OCI-LY1 (cell line): ENCODE measurements at regions not wholly inside any gene's neighbourhood (a gene's known extent, or its start where the extent isn't known, plus 50 kb on each side); places are given as distances from the start of the nearest gene placed in this dataset.

Experiments used
- CTCF ChIP-seq: fragments of 200-600 bp; sonication (generic), shearing (Covaris generic); IDR thresholded peaks from 2 replicates; pipeline ENCODE4 v1.5.1; 2017; ENCODE audit warnings: mild to moderate bottlenecking, antibody characterized with exemption, low read length, moderate library complexity, mixed read lengths
- EZH2 ChIP-seq: fragments of 200-600 bp; sonication (generic), shearing (Covaris generic); IDR thresholded peaks from 2 replicates; pipeline ENCODE4 v1.8.0; 2017; ENCODE audit warnings: borderline replicate concordance, mixed run types, mild to moderate bottlenecking, antibody characterized with exemption, low read length, moderate library complexity, mixed read lengths

- TF ChIP-seq CTCF (no peak), EZH2 (no peak)
Measured at GRCh38 chr5:117098094-117098493, 523.5 kb upstream of the SEMA6A start.
